DND-41 (cell line): ENCODE measurements at regions not wholly inside any gene's neighbourhood (a gene's known extent, or its start where the extent isn't known, plus 50 kb on each side); places are given as distances from the start of the nearest gene placed in this dataset.

Source experiments
- EZH2 ChIP-seq: IDR thresholded peaks from 3 replicates; pipeline ENCODE4 v1.6.1; 2012; ENCODE audit warnings: borderline replicate concordance, low read depth, mild to moderate bottlenecking, moderate library complexity, low read length, inconsistent platforms; ENCODE audit not compliant: severe bottlenecking
- TF ChIP-seq, protein P1 (sequence below): IDR thresholded peaks from 2 replicates; pipeline ENCODE4 v1.5.1; 2012; ENCODE audit warnings: borderline replicate concordance, low read length, moderate library complexity, mild to moderate bottlenecking; ENCODE audit not compliant: poor library complexity, severe bottlenecking; ENCODE audit errors: extremely low read depth

DNA sequence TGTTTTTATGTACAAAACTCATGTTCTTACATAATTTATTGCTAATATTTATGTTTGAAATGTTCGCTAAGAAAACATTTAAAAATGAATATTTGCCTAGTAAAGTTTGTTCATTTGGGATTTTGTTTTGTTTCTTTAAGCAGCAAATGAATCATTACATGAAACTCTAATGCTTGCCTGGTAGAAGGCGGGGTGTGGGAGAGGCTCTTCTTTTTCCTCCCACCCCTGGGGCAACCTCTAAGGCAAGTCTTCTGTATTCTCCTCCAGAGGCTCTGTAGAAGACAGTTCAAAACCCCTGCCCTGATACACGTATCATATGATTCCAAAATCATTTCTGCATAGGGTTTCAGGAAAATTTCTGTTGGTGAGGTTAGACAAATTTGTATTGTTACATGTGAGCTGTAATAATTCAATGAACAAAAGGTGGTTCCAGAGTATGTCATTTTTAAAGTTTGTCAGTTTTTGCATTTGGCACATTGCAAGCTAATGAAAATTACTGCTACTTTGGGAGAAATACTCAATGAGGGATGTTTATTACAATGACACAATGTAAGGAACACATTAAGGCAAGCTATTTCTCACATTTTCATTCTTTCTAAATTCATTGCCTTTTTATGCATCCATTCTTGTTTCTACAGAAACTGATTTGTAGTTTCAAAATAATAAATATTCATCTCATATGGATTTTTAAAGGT, 302.3 kb upstream of the UBE2E3 start:
- TF ChIP-seq, protein P1, sequence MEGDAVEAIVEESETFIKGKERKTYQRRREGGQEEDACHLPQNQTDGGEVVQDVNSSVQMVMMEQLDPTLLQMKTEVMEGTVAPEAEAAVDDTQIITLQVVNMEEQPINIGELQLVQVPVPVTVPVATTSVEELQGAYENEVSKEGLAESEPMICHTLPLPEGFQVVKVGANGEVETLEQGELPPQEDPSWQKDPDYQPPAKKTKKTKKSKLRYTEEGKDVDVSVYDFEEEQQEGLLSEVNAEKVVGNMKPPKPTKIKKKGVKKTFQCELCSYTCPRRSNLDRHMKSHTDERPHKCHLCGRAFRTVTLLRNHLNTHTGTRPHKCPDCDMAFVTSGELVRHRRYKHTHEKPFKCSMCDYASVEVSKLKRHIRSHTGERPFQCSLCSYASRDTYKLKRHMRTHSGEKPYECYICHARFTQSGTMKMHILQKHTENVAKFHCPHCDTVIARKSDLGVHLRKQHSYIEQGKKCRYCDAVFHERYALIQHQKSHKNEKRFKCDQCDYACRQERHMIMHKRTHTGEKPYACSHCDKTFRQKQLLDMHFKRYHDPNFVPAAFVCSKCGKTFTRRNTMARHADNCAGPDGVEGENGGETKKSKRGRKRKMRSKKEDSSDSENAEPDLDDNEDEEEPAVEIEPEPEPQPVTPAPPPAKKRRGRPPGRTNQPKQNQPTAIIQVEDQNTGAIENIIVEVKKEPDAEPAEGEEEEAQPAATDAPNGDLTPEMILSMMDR, result no peak
- no peak for TF ChIP-seq EZH2
